ENCODE measurements at regions not wholly inside any gene's neighbourhood (a gene's known extent, or its start where the extent isn't known, plus 50 kb on each side); places are given as distances from the start of the nearest gene placed in this dataset.

- TF ChIP-seq CBX8 (IDR thresholded peaks at IDR 0.05; ENCODE audit: borderline replicate concordance, extremely low read depth, low read depth, low read length, poor library complexity, severe bottlenecking), result no peak
- TF ChIP-seq HNRNPUL1 (IDR thresholded peaks at IDR 0.05; ENCODE audit: low read length), result no peak
- no peak for TF ChIP-seq ZNF316 (IDR thresholded peaks at IDR 0.05)
- no peak for TF ChIP-seq ADNP (tag; IDR thresholded peaks at IDR 0.05)
- TF ChIP-seq, protein P1, sequence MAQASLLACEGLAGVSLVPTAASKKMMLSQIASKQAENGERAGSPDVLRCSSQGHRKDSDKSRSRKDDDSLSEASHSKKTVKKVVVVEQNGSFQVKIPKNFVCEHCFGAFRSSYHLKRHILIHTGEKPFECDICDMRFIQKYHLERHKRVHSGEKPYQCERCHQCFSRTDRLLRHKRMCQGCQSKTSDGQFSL (CRISPR knock-in tag; IDR thresholded peaks at IDR 0.05), result no peak
- TF ChIP-seq, protein P1 (tag; IDR thresholded peaks at IDR 0.05), result no peak
Observed at GRCh38 chr5:3127423-3127911, 376.0 kb upstream of the IRX2 start (continued).

GRCh38 chr5:3126639-3127038, 375.2 kb upstream of the IRX2 start:
- ChIA-PET CTCF (ENCODE audit: low intra/inter-chr PET ratio) (no interaction called here), POLR2A (no interaction called here)
- TF ChIP-seq ARID3B (CRISPR knock-in tag; IDR thresholded peaks at IDR 0.05; ENCODE audit: borderline replicate concordance), result no peak
- TF ChIP-seq ZFP36 (IDR thresholded peaks at IDR 0.05; ENCODE audit: low read depth, low read length, partially characterized antibody), result no peak
- TF ChIP-seq STAT5A (IDR thresholded peaks at IDR 0.05; ENCODE audit: borderline replicate concordance, low read length), result no peak
- no peak for TF ChIP-seq HOMEZ (CRISPR knock-in tag; IDR thresholded peaks at IDR 0.05)
- TF ChIP-seq ZC3H11A (IDR thresholded peaks at IDR 0.05; ENCODE audit: low read depth, low read length), result no peak
- TF ChIP-seq, protein P2, sequence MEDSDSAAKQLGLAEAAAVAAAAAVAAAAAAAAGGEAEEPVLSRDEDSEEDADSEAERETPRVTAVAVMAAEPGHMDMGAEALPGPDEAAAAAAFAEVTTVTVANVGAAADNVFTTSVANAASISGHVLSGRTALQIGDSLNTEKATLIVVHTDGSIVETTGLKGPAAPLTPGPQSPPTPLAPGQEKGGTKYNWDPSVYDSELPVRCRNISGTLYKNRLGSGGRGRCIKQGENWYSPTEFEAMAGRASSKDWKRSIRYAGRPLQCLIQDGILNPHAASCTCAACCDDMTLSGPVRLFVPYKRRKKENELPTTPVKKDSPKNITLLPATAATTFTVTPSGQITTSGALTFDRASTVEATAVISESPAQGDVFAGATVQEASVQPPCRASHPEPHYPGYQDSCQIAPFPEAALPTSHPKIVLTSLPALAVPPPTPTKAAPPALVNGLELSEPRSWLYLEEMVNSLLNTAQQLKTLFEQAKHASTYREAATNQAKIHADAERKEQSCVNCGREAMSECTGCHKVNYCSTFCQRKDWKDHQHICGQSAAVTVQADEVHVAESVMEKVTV (CRISPR knock-in tag; IDR thresholded peaks at IDR 0.05), result no peak
- no peak for TF ChIP-seq EHMT2 (IDR thresholded peaks at IDR 0.05)
- Histone ChIP-seq H4K20me1 (replicated peaks; ENCODE audit: control insufficient read depth, insufficient read depth, low read length) (no peaks in the 10 kb centered on the region), H3K27ac (ENCODE audit: extremely low read depth, low read depth, low read length) (no peak overlapping the region), H3K9me3 (replicated peaks; ENCODE audit: control insufficient read depth, insufficient read depth, low read depth, low read length) (no peaks in the 10 kb centered on the region), H2AFZ (ENCODE audit: low read depth, low read length) (no peak overlapping the region), H3K27me3 (ENCODE audit: control insufficient read depth in 2 of 2, insufficient read depth in 2 of 2, low read length in 2 of 2) (peaks cover 8 to 27% of the 10 kb centered on the region in 2 experiments; a peak in 3 of 5 replicates), H3K4me3 (no peak overlapping the region), H3K9me1 (ENCODE audit: control insufficient read depth, insufficient read depth, low read length) (no peaks in the 10 kb centered on the region), H3K36me3 (ENCODE audit: control insufficient read depth, insufficient read depth, low read length) (no peaks in the 10 kb centered on the region), H3K9ac (ENCODE audit: insufficient read depth in 1 of 2, low read depth in 2 of 2, low read length in 2 of 2) (no peak overlapping the region), H3K4me2 (ENCODE audit: insufficient read depth, low read length) (no peak overlapping the region), H3K4me1 (replicated peaks in 1 of 2; ENCODE audit: control insufficient read depth in 2 of 2, insufficient read depth in 2 of 2, low read length in 2 of 2) (no peaks in the 10 kb centered on the region), H3K79me2 (ENCODE audit: control insufficient read depth, insufficient read depth, low read length) (no peaks in the 10 kb centered on the region)
- FAIRE-seq, result no peak
- in situ Hi-C loops (cut with MboI), result no loop called here
- no peak for ATAC-seq
- WGBS (ENCODE audit: insufficient coverage, low coverage, missing lambda C conversion rate), result 4% methylated on average over 10 of the region's 10 CpGs
- intact Hi-C loops (cut with micrococcal nuclease), result no loop called here
- no peak for DNase-seq (ENCODE audit: extremely low read depth in 1 of 4, low spot score in 3 of 4)
- no TSS peak for BruUV-seq (replicated peaks)
